ENCODE measurements at regions not wholly inside any gene's neighbourhood (a gene's known extent, or its start where the extent isn't known, plus 50 kb on each side); places are given as distances from the start of the nearest gene placed in this dataset.

DNA sequence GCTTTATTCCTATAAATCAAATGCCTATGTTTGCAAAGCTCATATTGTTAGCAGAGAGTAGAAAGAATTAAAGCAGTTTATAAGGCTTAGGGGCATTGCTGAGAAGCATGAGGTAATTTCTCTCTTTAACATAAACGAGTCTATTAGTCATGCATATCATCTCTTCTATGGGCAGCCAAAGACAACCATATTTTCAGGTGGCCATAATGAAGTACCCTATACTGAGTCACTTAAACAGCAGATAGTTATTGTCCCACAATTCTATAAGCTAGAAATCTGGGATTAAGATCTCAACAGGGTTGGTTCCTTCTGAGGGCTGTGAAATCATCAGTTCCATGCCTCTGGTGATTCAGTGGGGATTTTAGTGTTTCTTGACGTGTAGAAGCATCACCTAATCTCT lies 277.5 kb downstream of the NR4A2 start:
- no peak for TF ChIP-seq CTCF (IDR thresholded peaks at IDR 0.05)
- no peak for TF ChIP-seq POLR2AphosphoS5 (IDR thresholded peaks at IDR 0.05; ENCODE audit: insufficient read depth in 1 of 2, low read depth in 1 of 2)
- TF ChIP-seq POLR2A (IDR thresholded peaks at IDR 0.05), result no peak
